Activated T-helper 2 cell treated with anti-CD3 and anti-CD28 coated beads, Interferon-gamma antibody, Interleukin-2, Interleukin-4, amounts not matched to agents 10 μg/mL and 5 μg/mL and 100 μg/mL, durations not matched to agents 14 hours and 24 hours and 36 hours (primary cell): ENCODE measurements at regions not wholly inside any gene's neighbourhood (a gene's known extent, or its start where the extent isn't known, plus 50 kb on each side); places are given as distances from the start of the nearest gene placed in this dataset.

ENCODE experiments used
- DNase-seq: peaks from one replicate; pipeline ENCODE4 v3.0.0; 2021; ENCODE audit warnings: low spot score
- H3K27ac Mint-ChIP-seq: one replicate; pipeline ENCODE4 v1.8.0; 2021; ENCODE audit warnings: mixed read lengths
- H3K27me3 Mint-ChIP-seq: one replicate; pipeline ENCODE4 v1.8.0; 2021; ENCODE audit warnings: low read depth, mixed read lengths
- H3K36me3 Mint-ChIP-seq: one replicate; pipeline ENCODE4 v1.8.0; 2021; ENCODE audit warnings: low read depth, mixed read lengths
- H3K4me1 Mint-ChIP-seq: one replicate; pipeline ENCODE4 v1.8.0; 2021; ENCODE audit warnings: low read depth, mixed read lengths
- H3K4me3 Mint-ChIP-seq: one replicate; pipeline ENCODE4 v1.8.0; 2021; ENCODE audit warnings: low read depth, mild to moderate bottlenecking, moderate library complexity, mixed read lengths
- H3K9me3 Mint-ChIP-seq: one replicate; pipeline ENCODE4 v1.8.0; 2021; ENCODE audit warnings: mixed read lengths
- intact Hi-C: fragments of 100-400 bp; cut with micrococcal nuclease; formaldehyde crosslinking; loops from one replicate; pipeline ENCODE4 v1.15.1; 2023

DNA sequence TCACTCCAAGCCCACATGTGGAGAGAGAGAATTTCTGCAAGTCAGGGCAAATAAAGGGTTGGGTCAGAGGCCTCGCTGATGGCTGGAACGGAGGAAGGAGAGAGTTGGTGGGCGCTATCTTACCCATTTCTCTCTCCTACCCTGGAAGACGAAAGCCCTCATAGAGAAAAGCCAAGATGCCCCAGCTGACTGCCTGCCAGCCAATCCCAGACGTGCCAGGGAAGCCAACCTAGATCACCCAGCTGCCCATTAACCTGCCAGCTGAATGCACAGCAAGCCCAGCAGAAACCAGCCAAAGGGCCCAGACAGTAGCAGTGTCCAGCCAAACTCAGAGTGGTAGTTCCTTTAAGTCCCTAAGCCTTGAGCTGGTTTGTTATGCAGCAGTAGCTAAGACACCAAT is 167.0 kb upstream of the ZNF507 start:
- DNase-seq = no peak
- H3K27ac Mint-ChIP-seq = no peak overlapping the region
- H3K4me3 Mint-ChIP-seq = no peak overlapping the region
- H3K9me3 Mint-ChIP-seq = no peaks in the 10 kb centered on the region
- no peaks in the 10 kb centered on the region for H3K4me1 Mint-ChIP-seq
- H3K36me3 Mint-ChIP-seq = no peaks in the 10 kb centered on the region
- intact Hi-C loops = no loop called here
- H3K27me3 Mint-ChIP-seq = no peaks in the 10 kb centered on the region

DNA sequence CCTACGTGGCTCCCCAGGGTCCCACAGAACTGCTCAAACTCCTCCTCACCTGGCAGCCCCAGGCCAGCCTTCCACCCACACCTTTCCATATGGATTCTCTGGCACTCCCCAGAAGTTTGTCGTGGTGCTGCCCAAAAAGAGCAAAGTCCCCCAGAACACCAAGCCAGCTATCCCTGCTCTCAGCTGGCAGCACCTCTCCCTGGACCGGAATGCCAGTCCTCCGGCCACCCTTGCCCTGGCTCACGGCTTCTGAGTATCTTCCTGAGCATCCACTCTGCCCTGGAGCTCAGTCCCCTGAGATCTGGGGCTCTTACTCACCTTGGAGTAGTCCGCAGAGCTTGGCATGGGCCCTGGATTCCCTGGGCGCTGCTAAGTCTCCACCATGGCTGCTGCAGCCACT is 166.5 kb upstream of the ZNF507 start:
- DNase-seq = no peak
- intact Hi-C loops = no loop called here
- Mint-ChIP-seq H3K4me3 (no peak overlapping the region), H3K27me3 (no peaks in the 10 kb centered on the region), H3K9me3 (no peaks in the 10 kb centered on the region), H3K4me1 (no peaks in the 10 kb centered on the region), H3K36me3 (no peaks in the 10 kb centered on the region), H3K27ac (no peak overlapping the region)

DNA sequence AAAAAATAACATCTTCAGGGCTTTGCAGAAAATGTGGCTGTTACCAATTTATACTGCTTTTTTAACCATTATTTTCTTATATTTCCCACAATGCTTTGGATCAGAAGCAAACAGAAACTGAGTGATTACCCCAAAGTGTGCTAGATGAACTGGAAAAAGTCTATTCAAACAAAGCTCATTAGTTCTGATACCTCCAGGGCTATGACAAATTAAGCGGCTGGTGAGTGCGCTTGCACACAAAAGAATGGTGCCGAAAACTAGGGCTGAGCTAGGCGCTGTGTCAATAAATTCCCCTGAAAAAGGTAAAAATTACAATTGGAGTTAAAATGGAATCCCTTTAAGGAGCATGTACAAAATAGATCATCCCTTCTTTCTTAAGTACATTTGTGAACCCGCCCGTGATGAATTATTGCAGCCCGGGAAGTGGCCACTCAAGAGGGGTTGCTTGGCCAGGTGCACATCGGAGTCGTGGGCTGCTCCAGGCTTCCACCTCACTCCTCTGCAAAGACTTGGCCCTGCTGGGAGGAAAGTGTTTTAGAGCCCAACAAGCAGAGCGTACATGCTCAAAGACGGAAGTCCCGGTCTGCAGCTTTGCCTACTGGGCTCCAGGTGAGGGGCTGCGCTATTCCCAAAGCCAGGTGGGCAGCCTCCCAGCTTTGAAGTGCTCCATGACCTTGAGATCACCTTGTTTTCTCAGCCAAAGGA is 164.0 kb upstream of the ZNF507 start:
- Mint-ChIP-seq H3K27me3 (no peaks in the 10 kb centered on the region), H3K9me3 (no peaks in the 10 kb centered on the region)
- no peak for DNase-seq

DNA sequence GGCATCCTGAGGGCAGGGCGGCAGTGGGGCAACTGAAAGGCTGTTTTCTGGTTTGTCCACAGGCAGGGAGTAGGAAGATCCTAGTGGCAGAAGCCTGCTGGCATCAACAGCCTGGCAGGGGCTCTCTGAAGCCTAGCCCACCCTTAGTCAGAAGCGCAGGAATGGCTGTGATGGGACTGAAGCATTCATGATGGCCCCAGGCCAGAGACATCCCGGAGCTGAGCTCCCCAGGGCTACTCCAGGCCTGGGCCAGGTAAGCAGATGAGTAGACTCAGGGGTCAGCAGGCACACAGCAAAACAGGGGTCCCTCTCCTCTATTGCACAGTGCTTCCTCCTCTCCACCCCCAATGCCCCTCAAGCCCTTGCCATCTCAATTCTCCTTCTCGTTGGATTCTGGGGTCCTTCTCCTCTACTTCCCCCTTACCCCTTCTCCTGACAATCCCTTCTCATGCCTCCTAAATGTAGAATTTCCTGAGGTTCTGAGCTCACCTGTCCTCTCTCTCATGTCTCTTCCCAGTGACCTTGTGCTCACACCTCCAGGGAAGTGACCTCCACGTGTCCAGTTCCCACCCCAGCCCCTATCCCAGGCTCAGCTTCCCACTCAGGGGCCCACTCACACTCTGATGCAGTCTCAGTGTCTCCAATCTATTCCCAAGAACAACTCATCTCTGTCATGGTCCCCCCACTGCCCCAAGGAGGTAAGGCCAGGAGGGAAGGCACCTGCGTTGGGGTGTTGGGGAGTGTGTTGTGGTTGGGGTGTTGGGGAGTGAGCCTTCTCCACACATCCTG is 158.7 kb upstream of the ZNF507 start:
- intact Hi-C loops = no loop called here
- Mint-ChIP-seq H3K36me3 (no peaks in the 10 kb centered on the region), H3K4me3 (no peak overlapping the region), H3K4me1 (no peaks in the 10 kb centered on the region), H3K27me3 (no peaks in the 10 kb centered on the region), H3K9me3 (no peaks in the 10 kb centered on the region), H3K27ac (no peak overlapping the region)
- DNase-seq = no peak

More for the DNA sequence above, 164.0 kb upstream of the ZNF507 start:
- H3K4me3 Mint-ChIP-seq = no peak overlapping the region
- no peak overlapping the region for H3K27ac Mint-ChIP-seq
- H3K36me3 Mint-ChIP-seq = no peaks in the 10 kb centered on the region
- intact Hi-C loops = no loop called here
- no peaks in the 10 kb centered on the region for H3K4me1 Mint-ChIP-seq

DNA sequence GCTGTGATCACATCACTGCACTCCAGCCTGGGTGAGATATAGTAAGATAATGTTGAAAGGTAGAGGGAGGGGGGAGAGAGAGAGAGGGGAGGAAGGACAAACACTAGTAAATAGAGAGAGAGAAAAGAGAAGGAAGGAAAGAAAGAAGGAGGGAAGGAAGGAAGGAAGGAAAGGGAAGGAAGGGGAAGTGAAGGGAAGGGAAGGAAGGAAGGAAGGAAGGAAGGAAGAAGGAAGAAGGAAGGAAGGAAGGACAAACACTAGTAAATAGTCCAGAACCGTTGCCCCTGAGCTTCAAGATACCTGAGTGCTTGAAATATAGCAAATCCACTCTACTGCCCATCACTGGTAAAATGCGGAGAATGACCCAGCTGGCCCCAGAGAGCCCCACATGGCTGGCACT is 156.5 kb upstream of the ZNF507 start:
- Mint-ChIP-seq H3K4me1 (no peaks in the 10 kb centered on the region), H3K36me3 (no peaks in the 10 kb centered on the region), H3K27me3 (no peaks in the 10 kb centered on the region), H3K4me3 (no peak overlapping the region), H3K9me3 (no peaks in the 10 kb centered on the region), H3K27ac (no peak overlapping the region)
- DNase-seq = no peak
- intact Hi-C loops = no loop called here

DNA sequence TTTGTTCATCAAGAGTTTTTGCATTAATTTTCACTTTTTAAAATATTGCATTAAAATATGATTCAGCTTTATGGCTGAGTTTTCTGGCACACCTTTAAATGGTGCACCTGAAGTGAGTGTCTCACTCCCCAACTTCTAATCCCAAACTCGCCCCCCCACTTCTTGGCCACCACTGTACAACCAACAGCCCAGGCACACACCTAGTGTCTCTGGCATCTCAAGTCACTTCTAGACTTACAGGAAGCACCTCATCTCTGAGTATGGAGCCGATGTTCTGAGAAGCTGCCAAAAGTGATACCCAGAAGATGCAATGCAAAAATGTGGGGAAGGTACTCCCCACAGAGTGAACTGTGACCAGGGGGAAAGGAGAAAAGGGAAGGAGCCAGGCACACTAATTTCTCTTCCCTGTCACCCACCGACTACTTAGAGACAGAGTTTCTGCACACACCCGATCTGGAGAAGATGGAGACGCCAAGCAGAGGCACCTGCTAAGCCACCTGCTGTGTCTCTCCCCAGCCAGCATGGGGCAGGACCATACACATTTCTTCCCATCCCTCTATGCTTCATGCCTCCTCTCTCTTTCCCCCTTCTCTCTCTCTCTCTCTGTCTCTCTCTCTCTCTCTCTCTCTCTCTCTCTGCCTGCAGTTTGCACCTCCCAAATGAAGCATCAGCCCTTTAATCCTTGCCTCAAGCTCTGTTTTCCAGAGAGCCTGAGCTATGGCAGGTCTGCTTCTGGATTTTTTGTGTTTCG is 155.3 kb upstream of the ZNF507 start:
- Mint-ChIP-seq H3K9me3 (no peaks in the 10 kb centered on the region), H3K4me3 (no peak overlapping the region), H3K36me3 (no peaks in the 10 kb centered on the region), H3K4me1 (no peaks in the 10 kb centered on the region), H3K27ac (no peak overlapping the region), H3K27me3 (no peaks in the 10 kb centered on the region)
- DNase-seq = no peak
- intact Hi-C loops = no loop called here

DNA sequence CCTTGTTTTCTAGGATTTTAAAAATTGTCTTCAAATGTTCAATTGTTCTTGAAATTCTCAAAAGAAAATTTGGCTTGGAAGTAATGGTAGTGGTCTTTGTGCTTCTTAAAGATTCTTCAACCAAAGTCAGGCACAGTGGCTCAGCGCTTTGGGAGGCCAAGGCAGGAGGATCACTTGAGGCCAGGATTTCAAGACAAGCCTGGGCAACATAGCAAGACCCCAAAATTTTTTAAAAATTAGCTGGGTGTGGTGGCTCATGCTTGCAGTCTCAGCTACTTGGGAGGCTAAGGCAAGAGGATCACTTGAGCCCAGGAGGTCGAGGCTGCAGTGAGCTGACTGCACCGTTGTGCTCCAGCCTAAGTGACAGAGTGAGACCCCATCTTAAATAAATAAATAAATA is 153.5 kb upstream of the ZNF507 start:
- DNase-seq = no peak
- H3K4me1 Mint-ChIP-seq = no peaks in the 10 kb centered on the region
- no peak overlapping the region for H3K4me3 Mint-ChIP-seq
- H3K36me3 Mint-ChIP-seq = no peaks in the 10 kb centered on the region
- no peak overlapping the region for H3K27ac Mint-ChIP-seq
- no peaks in the 10 kb centered on the region for H3K27me3 Mint-ChIP-seq
- intact Hi-C loops = no loop called here
- H3K9me3 Mint-ChIP-seq = no peaks in the 10 kb centered on the region

DNA sequence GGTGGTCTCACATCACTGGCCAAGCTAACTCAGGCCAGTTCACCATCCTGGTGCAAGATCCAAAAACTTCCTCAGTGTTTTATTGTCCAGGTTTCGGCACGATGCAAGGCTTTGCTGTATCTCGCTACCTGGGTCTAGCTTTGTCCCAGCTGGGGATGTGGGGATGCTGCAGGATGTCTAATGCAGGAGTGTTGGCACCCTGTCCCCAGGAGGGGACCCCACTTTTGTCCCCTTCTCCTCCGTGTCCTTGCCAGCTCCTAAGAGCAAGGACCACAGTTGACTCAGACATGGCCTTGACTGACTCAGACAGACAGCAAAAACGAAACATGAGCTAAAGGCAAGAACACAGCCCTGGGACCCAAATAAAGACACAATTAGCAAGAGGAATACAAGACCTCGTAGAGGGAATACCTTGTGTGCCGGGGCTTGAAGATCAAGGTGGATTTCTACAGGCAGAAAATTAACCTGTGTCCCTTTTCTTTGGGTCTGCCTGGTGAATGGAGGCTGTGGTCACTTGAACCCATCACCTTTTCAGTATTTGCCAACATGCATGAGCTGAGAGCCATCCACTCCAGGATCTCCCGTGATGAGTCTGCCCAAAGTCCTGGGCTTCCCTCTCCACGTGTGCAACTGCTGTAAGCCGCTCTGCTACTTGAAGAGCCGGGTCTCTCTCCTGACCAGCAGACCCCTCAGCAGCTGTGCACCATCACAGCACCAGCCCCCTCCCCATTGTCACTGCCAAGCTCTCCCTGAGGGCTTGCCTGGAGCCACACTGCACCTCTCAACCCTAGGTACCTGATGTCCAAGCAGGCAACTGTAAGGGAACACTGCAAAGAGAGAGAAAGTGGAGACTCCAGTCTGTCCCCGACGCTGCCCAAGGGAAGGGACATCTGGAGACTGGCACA is 149.5 kb upstream of the ZNF507 start:
- Mint-ChIP-seq H3K27ac (no peak overlapping the region), H3K36me3 (no peaks in the 10 kb centered on the region), H3K4me3 (no peak overlapping the region), H3K9me3 (no peaks in the 10 kb centered on the region), H3K4me1 (no peaks in the 10 kb centered on the region), H3K27me3 (no peaks in the 10 kb centered on the region)
- no peak for DNase-seq
- intact Hi-C loops = no loop called here

DNA sequence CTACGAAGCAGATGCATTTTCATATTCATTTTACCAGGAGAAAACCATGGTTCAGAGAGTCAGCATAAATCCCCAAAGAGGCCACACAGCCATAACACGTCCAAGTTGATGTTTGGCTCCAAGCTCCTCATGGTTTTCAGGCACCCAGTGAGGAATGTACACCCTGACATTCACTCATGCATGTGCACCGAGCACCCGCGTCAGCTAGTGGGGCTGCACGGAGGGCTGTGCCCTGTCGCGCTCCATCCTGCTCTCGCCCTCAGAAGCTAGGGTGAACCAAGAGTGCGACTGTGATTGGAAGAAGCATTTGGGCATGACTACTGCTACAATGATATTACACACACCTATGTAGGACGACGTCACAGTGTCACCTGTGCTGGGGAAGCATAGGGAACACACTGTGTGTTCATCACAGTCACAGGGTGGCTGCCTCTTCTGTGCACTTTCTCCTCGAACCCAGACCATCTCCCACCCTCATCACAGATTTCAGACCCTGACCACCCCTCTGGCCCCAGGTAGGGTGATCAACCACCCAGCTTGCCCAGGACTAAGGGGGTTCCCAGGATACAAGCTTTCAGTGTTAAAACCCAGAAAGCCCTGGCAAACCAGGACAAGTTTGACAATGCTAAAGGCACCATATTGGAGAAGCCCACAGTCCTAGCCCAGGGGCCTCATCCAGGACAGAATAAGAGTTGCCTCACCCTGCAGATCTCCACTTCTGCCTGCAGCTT is 148.6 kb upstream of the ZNF507 start:
- Mint-ChIP-seq H3K4me1 (no peaks in the 10 kb centered on the region), H3K27ac (no peak overlapping the region), H3K36me3 (no peaks in the 10 kb centered on the region), H3K27me3 (no peaks in the 10 kb centered on the region), H3K9me3 (no peaks in the 10 kb centered on the region), H3K4me3 (no peak overlapping the region)
- DNase-seq = no peak
- intact Hi-C loops = no loop called here

DNA sequence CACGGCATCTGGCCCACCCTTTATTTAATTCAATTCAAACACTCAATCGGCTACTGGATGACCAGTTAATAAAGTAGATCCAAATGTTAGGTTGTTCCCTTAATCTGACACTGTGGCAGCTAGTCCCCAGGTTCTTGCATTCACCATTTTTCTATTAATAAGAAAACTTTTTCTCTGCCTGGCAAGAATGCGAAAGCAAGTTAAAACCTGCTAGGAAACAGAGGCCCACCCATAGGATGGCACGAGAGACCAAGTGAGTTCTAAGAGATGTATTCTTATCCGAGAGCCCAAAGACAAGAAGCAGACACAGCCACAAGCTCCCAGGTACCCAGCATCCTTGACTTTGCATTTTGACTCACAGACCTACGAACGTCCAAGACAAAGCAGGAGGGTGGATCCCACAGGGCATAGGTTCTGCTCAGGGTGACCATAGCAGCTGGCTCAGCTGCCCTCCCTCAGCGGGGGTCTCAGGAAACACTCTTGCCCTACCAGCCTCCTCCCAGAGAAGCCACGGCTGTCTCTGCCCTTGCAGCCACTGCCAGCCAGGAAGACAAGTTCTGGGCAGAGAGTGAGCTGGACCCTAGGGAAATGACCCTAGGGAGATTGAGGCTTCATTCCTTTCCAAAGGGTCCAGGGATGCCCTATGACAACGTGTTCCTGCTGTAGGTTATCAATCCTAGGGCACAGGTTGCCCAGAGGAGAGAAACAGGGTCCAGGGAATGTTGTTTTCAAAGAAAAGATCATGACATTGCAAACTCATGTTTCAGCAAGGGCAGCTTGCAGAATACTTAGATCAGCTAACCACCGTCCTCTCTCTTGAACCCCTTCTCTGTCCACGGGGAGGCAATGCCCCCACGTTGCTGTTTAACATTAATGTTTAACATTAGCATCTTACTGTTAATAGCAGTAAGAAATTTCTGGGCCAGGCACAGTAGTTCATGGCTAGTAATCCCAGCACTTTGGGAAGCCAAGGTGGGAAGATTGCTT is 147.2 kb upstream of the ZNF507 start:
- intact Hi-C loops = no loop called here
- no peaks in the 10 kb centered on the region for H3K4me1 Mint-ChIP-seq
- no peaks in the 10 kb centered on the region for H3K9me3 Mint-ChIP-seq
- no peak for DNase-seq
- H3K36me3 Mint-ChIP-seq = no peaks in the 10 kb centered on the region
- H3K27me3 Mint-ChIP-seq = no peaks in the 10 kb centered on the region
- no peak overlapping the region for H3K4me3 Mint-ChIP-seq
- H3K27ac Mint-ChIP-seq = no peak overlapping the region

DNA sequence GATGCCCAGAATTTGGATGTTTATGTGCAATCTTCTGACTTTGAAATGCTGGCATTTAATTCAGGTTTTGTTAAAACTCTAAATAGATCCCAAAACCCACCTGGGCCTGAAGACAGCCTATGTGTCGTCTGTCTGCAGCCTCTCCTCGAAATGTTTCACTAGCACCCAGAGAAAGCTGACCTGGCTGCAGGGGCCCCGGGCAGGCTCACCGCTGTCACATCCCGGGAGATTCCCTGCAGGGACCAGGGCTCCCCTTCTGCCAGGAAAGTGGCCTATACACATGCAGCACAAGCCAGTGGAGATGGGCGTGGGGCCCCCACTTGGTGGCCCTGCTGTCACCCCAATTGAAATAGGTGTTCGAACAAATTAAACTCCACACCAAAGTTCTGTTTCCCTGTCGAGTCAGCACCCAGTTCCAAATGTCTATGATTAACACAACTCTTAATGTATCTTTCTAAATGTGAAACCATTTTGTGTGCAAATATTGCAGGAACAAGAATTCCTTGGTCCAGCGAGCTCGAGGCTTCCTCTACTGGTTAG is 145.8 kb upstream of the ZNF507 start:
- Mint-ChIP-seq H3K9me3 (no peaks in the 10 kb centered on the region), H3K4me3 (no peak overlapping the region), H3K27me3 (no peaks in the 10 kb centered on the region), H3K27ac (no peak overlapping the region), H3K4me1 (no peaks in the 10 kb centered on the region), H3K36me3 (no peaks in the 10 kb centered on the region)
- no peak for DNase-seq
- intact Hi-C loops = no loop called here
